Neural cell (in vitro differentiated cells): ENCODE measurements at regions not wholly inside any gene's neighbourhood (a gene's known extent, or its start where the extent isn't known, plus 50 kb on each side); places are given as distances from the start of the nearest gene placed in this dataset.

Source experiments
- H2AFZ ChIP-seq: fragments of 200-600, 300-800 bp; sonication (generic), shearing (Covaris generic); 2 replicates; pipeline ENCODE4 v1.6.0; 2014; ENCODE audit warnings: low read depth, mild to moderate bottlenecking, antibody characterized with exemption, low read length, moderate library complexity
- H3F3A ChIP-seq: fragments of 200-600 bp; shearing (Covaris generic); 2 replicates; pipeline ENCODE4 v1.6.1; 2016; ENCODE audit warnings: mild to moderate bottlenecking, moderate library complexity, mixed read lengths, antibody characterized with exemption, low read length; ENCODE audit not compliant: insufficient read depth, poor library complexity, severe bottlenecking
- H3K27ac ChIP-seq: fragments of 200-600, 300-800 bp; sonication (generic), shearing (Covaris generic); 2 replicates; pipeline ENCODE4 v1.5.1; 2014; ENCODE audit warnings: mild to moderate bottlenecking, low read length, moderate library complexity
- H3K27me3 ChIP-seq: fragments of 300-800, 200-600 bp; sonication (generic), shearing (Covaris generic); 2 replicates; pipeline ENCODE4 v1.6.0; 2014; ENCODE audit warnings: mild to moderate bottlenecking, low read depth, low read length, moderate library complexity; ENCODE audit not compliant: insufficient read depth
- H3K36me3 ChIP-seq: fragments of 300-800, 200-600 bp; sonication (generic), shearing (Covaris generic); 2 replicates; pipeline ENCODE4 v1.5.1; 2014; ENCODE audit warnings: mild to moderate bottlenecking, antibody characterized with exemption, low read length, moderate library complexity; ENCODE audit not compliant: insufficient read depth
- H3K4me2 ChIP-seq: fragments of 300-800, 200-600 bp; sonication (generic), shearing (Covaris generic); 2 replicates; pipeline ENCODE4 v1.6.0; 2014; ENCODE audit warnings: mild to moderate bottlenecking, low read length
- H3K4me3 ChIP-seq: fragments of 300-800, 200-600 bp; sonication (generic), shearing (Covaris generic); 2 replicates; pipeline ENCODE4 v1.5.1; 2014; ENCODE audit warnings: mild to moderate bottlenecking, low read length, moderate library complexity
- H3K79me2 ChIP-seq: fragments of 200-600 bp; shearing (Covaris generic); replicated peaks from 2 replicates; pipeline ENCODE4 v1.6.0; 2014; ENCODE audit warnings: mild to moderate bottlenecking, low read length, moderate library complexity; ENCODE audit not compliant: insufficient read depth
- H3K9ac ChIP-seq: fragments of 300-800, 200-600 bp; sonication (generic), shearing (Covaris generic); 2 replicates; pipeline ENCODE4 v1.6.1; 2016; ENCODE audit warnings: mild to moderate bottlenecking, low read length, mixed read lengths
- H3K9me2 ChIP-seq: fragments of 200-600 bp; shearing (Covaris generic); 2 replicates; pipeline ENCODE4 v1.6.1; 2016; ENCODE audit warnings: mild to moderate bottlenecking, low read length, mixed read lengths; ENCODE audit not compliant: insufficient read depth
- H3K9me3 ChIP-seq: fragments of 200-600, 300-800 bp; sonication (generic), shearing (Covaris generic); 2 replicates; pipeline ENCODE4 v1.6.1; 2016; ENCODE audit warnings: mild to moderate bottlenecking, mixed run types, low read length, moderate library complexity, mixed read lengths
- H4K20me1 ChIP-seq: fragments of 200-600 bp; shearing (Covaris generic); 2 replicates; pipeline ENCODE4 v1.6.1; 2016; ENCODE audit warnings: mild to moderate bottlenecking, mixed run types; ENCODE audit not compliant: insufficient read depth
- CTCF ChIP-seq: fragments of 450-650 bp; IDR thresholded peaks from 2 replicates; pipeline ENCODE4 v1.5.1; 2014; ENCODE audit warnings: antibody characterized with exemption, mild to moderate bottlenecking, moderate library complexity; ENCODE audit not compliant: poor library complexity, severe bottlenecking
- EP300 ChIP-seq: fragments of 450-650 bp; conservative IDR thresholded peaks from 2 replicates; pipeline ENCODE4 v1.6.1; 2014; ENCODE audit warnings: antibody characterized with exemption, mild to moderate bottlenecking, moderate library complexity; ENCODE audit not compliant: poor library complexity, severe bottlenecking
- EZH2 ChIP-seq: fragments of 200-600, 300-800 bp; shearing (Covaris generic), sonication (generic); IDR thresholded peaks from 2 replicates; pipeline ENCODE4 v1.6.1; 2014; ENCODE audit warnings: antibody characterized with exemption, low read length, borderline replicate concordance, mild to moderate bottlenecking; ENCODE audit not compliant: insufficient read depth, poor library complexity, severe bottlenecking
- MXI1 ChIP-seq: fragments of 450-650 bp; conservative IDR thresholded peaks from 2 replicates; pipeline ENCODE4 v1.6.1; 2014; ENCODE audit warnings: antibody characterized with exemption, mild to moderate bottlenecking; ENCODE audit not compliant: poor library complexity, severe bottlenecking
- POLR2AphosphoS5 ChIP-seq: IDR thresholded peaks from 2 replicates; pipeline ENCODE4 v1.6.1; 2012
- RAD21 ChIP-seq: fragments of 450-650 bp; conservative IDR thresholded peaks from 2 replicates; pipeline ENCODE4 v1.6.1; 2014; ENCODE audit warnings: antibody characterized with exemption, mild to moderate bottlenecking, moderate library complexity
- REST ChIP-seq: IDR thresholded peaks from 2 replicates; pipeline ENCODE4 v1.6.1; 2012; ENCODE audit warnings: borderline replicate concordance
- SMC3 ChIP-seq: fragments of 450-650 bp; conservative IDR thresholded peaks from 2 replicates; pipeline ENCODE4 v1.6.1; 2014; ENCODE audit warnings: antibody characterized with exemption, mild to moderate bottlenecking, moderate library complexity; ENCODE audit not compliant: poor library complexity
- TAF1 ChIP-seq: IDR thresholded peaks from 2 replicates; pipeline ENCODE4 v1.6.1; 2012; ENCODE audit warnings: low read depth

- Histone ChIP-seq H3K9ac (no peak overlapping the region), H3K27me3 (no peaks in the 10 kb centered on the region), H4K20me1 (no peaks in the 10 kb centered on the region), H3K9me3 (no peaks in the 10 kb centered on the region), H2AFZ (no peak overlapping the region), H3K4me3 (no peak overlapping the region), H3K9me2 (no peaks in the 10 kb centered on the region), H3K4me2 (no peak overlapping the region), H3K27ac (no peak overlapping the region), H3K79me2 (no peaks in the 10 kb centered on the region), H3K36me3 (no peaks in the 10 kb centered on the region), H3F3A (no peaks in the 10 kb centered on the region)
- TF ChIP-seq MXI1: no peak
- TF ChIP-seq RAD21: no peak
- no peak for TF ChIP-seq CTCF
- TF ChIP-seq REST: no peak
- TF ChIP-seq EP300: no peak
- no peak for TF ChIP-seq TAF1
- no peak for TF ChIP-seq POLR2AphosphoS5
- no peak for TF ChIP-seq EZH2
- TF ChIP-seq SMC3: no peak
These were observed 492.4 kb downstream of the EFNB2 start for GRCh38 chr13:106042996-106043581.

DNA sequence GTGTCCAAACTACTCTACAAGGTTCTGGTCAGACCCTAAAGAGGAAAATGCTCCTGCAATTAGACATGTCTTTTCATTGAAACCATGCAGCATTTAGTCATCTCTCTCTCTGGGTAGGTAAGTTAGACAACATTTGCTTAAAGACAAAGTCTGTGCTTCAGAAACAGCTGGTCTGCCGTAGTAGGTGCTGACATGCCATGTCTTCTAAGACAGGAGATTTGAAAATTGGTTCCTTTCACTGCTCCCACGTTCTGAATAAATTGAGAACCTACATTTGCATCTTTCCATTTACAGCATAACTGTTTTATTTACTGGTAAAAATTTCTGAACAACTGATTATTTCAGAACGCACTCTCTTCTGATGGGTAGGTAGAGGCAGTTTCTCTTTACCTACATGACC lies 494.0 kb downstream of the EFNB2 start:
- Histone ChIP-seq H3K27me3 (no peaks in the 10 kb centered on the region), H3K4me2 (no peak overlapping the region), H3K4me3 (no peak overlapping the region), H3K36me3 (no peaks in the 10 kb centered on the region), H3K9me2 (no peaks in the 10 kb centered on the region), H3K27ac (peak overlapping the region; percentile 60), H3K9ac (no peak overlapping the region), H4K20me1 (no peaks in the 10 kb centered on the region), H3F3A (no peaks in the 10 kb centered on the region), H3K79me2 (no peaks in the 10 kb centered on the region), H2AFZ (no peak overlapping the region), H3K9me3 (no peaks in the 10 kb centered on the region)
- TF ChIP-seq POLR2AphosphoS5 (peak; percentile 12), MXI1 (no peak), SMC3 (peak; percentile 18), TAF1 (no peak), EP300 (peak; percentile 79)
